Suprapubic skin (tissue), 4 donors: ENCODE measurements at regions not wholly inside any gene's neighbourhood (a gene's known extent, or its start where the extent isn't known, plus 50 kb on each side); places are given as distances from the start of the nearest gene placed in this dataset.
"Not testable (repeated sequence)": the region's sequence is repeated elsewhere in the genome, so short reads cannot be mapped to it uniquely, and the experiment has no call there.

Experiments
- CTCF ChIP-seq, 2 donors: fragments of 200-600 bp in 1 of 2; fragments of 450-650 bp in 1 of 2; sonication (generic) in 1 of 2; IDR thresholded peaks; one replicate each; pipeline ENCODE4 v1.5.1; 2016 to 2019; ENCODE audit warnings: antibody characterized with exemption in 2 of 2, mild to moderate bottlenecking in 1 of 2, moderate library complexity in 1 of 2
- EP300 ChIP-seq: sonication (generic); formaldehyde crosslinking; IDR thresholded peaks from one replicate; pipeline ENCODE4 v1.6.1; 2017; ENCODE audit warnings: antibody characterized with exemption
- POLR2A ChIP-seq, 2 donors: fragments of 450-650 bp; IDR thresholded peaks; one replicate each; pipeline ENCODE4 v1.6.1; 2017; ENCODE audit warnings: antibody characterized with exemption in 2 of 2, mild to moderate bottlenecking in 2 of 2, moderate library complexity in 2 of 2
- POLR2AphosphoS5 ChIP-seq, 3 donors: sonication (generic); formaldehyde crosslinking; IDR thresholded peaks; one replicate each; pipeline ENCODE4 v1.6.1; 2017; ENCODE audit warnings: antibody characterized with exemption in 3 of 3

GRCh38 chr13:18280904-18281828 lies 900.5 kb downstream of the TUBA3C start:
- TF ChIP-seq CTCF (IDR thresholded peaks at IDR 0.05); POLR2AphosphoS5 (IDR thresholded peaks at IDR 0.05); POLR2A (IDR thresholded peaks at IDR 0.05); EP300: not testable (repeated sequence)
